ENCODE measurements at regions not wholly inside any gene's neighbourhood (a gene's known extent, or its start where the extent isn't known, plus 50 kb on each side); places are given as distances from the start of the nearest gene placed in this dataset.

DNA sequence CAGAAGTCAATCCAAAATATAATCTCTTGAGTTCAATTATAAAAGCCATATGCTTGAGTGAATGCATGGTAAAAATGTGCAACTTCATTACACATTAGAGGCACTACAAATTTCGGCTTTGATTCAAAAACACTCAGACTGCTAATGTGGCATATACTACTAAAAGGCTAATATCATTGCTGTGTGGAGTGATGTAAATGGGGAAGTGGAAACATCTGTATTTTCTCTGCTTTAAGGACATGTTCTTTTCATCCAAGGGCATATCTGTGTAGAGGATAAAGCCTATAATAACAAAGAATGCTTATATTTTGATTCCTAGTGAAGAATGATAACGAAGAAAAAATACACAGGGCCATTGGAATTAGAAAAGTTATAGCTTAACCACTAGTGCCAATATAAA is 643.9 kb upstream of the ZNF608 start:
- no peak for ATAC-seq
- no peak overlapping the region for H2AFZ ChIP-seq (ENCODE audit: control insufficient read depth, low read depth, low read length)
- BruUV-seq (replicated peaks): no TSS peak
- ChIA-PET POLR2A (no interaction called here), RAD21 (ENCODE audit: unreplicated experiment) (no interaction called here), CTCF (no interaction called here), SMC1A (ENCODE audit: uncharacterized antibody, unreplicated experiment) (interaction anchor here (1.4 kb wide), 1 partner anchor 18 kb away, joined by 3 read pairs; no protein-coding TSS in a partner anchor)
- no peaks in the 10 kb centered on the region for H3K9me3 ChIP-seq (replicated peaks; ENCODE audit: control insufficient read depth, insufficient read depth, low read length)
- H3K36me3 ChIP-seq (ENCODE audit: control insufficient read depth in 2 of 2, insufficient read depth in 2 of 2, low read length in 1 of 2): no peaks in the 10 kb centered on the region
- H3K79me2 ChIP-seq (ENCODE audit: control insufficient read depth, insufficient read depth, low read length): no peaks in the 10 kb centered on the region
- in situ Hi-C loops (cut with MboI): no loop called here
- no peak overlapping the region for H3K4me2 ChIP-seq (ENCODE audit: control insufficient read depth, insufficient read depth)
- H3K27me3 ChIP-seq (replicated peaks in 1 of 2; ENCODE audit: control insufficient read depth in 2 of 2, insufficient read depth in 2 of 2, low read length in 1 of 2): no peaks in the 10 kb centered on the region
- TF ChIP-seq STAT3 (IDR thresholded peaks at IDR 0.05; ENCODE audit: low read depth, low read length): no peak
- no peak for TF ChIP-seq RFX5 (IDR thresholded peaks at IDR 0.05; ENCODE audit: low read depth, low read length)
- peak; percentile 61; the same call in 1 of the 2 replicates for TF ChIP-seq SPI1 (IDR thresholded peaks at IDR 0.05; ENCODE audit: borderline replicate concordance, insufficient read depth, low read depth, low read length)
- no peak for TF ChIP-seq RBBP5 (conservative IDR thresholded peaks at IDR 0.05)
- TF ChIP-seq CBFB (IDR thresholded peaks at IDR 0.05; ENCODE audit: low read depth): no peak
- no peak for FAIRE-seq
- H3K4me3 ChIP-seq: no peak overlapping the region
- intact Hi-C loops (cut with micrococcal nuclease; ENCODE audit: unreplicated experiment): no loop called here
- H3K27ac ChIP-seq (ENCODE audit: control insufficient read depth, insufficient read depth): no peak overlapping the region
- H3K4me1 ChIP-seq (ENCODE audit: control insufficient read depth, insufficient read depth, low read length): no peaks in the 10 kb centered on the region
- no peak overlapping the region for H3K9ac ChIP-seq (ENCODE audit: control insufficient read depth, insufficient read depth, low read length)
- DNase-seq (ENCODE audit: low read depth, low spot score): no peak
- no peaks in the 10 kb centered on the region for H4K20me1 ChIP-seq (ENCODE audit: control insufficient read depth, insufficient read depth)
- 13% methylated on average over 2 of the region's 2 CpGs for WGBS (ENCODE audit: insufficient coverage, insufficient replicate concordance, low lambda C conversion rate, missing lambda C conversion rate)

GRCh38 chr5:125393221-125393815 is 646.9 kb upstream of the ZNF608 start:
- SMC1A ChIA-PET (ENCODE audit: uncharacterized antibody, unreplicated experiment): interaction anchor here (0.6 to 1.6 kb wide), 2 partner anchors 11 to 362 kb away, joined by 3 read pairs; no protein-coding TSS in a partner anchor
- Histone ChIP-seq H3K36me3 (ENCODE audit: control insufficient read depth in 2 of 2, insufficient read depth in 2 of 2, low read length in 1 of 2) (no peaks in the 10 kb centered on the region), H3K27ac (ENCODE audit: control insufficient read depth, insufficient read depth) (no peak overlapping the region), H3K9me3 (replicated peaks; ENCODE audit: control insufficient read depth, insufficient read depth, low read length) (no peaks in the 10 kb centered on the region), H3K4me1 (ENCODE audit: control insufficient read depth, insufficient read depth, low read length) (no peaks in the 10 kb centered on the region), H2AFZ (ENCODE audit: control insufficient read depth, low read depth, low read length) (no peak overlapping the region), H4K20me1 (ENCODE audit: control insufficient read depth, insufficient read depth) (no peaks in the 10 kb centered on the region), H3K79me2 (ENCODE audit: control insufficient read depth, insufficient read depth, low read length) (no peaks in the 10 kb centered on the region), H3K4me3 (no peak overlapping the region), H3K9ac (ENCODE audit: control insufficient read depth, insufficient read depth, low read length) (no peak overlapping the region), H3K4me2 (ENCODE audit: control insufficient read depth, insufficient read depth) (no peak overlapping the region), H3K27me3 (replicated peaks in 1 of 2; ENCODE audit: control insufficient read depth in 2 of 2, insufficient read depth in 2 of 2, low read length in 1 of 2) (no peaks in the 10 kb centered on the region)
- DNase-seq (ENCODE audit: low read depth, low spot score): no peak
- TF ChIP-seq SUPT20H (IDR thresholded peaks at IDR 0.05; ENCODE audit: borderline replicate concordance, control insufficient read depth, low read depth, low read length) (no peak), MYB (IDR thresholded peaks at IDR 0.05; ENCODE audit: borderline replicate concordance, low read depth, low read length) (no peak), ZNF687 (IDR thresholded peaks at IDR 0.05) (no peak), SREBF1 (IDR thresholded peaks at IDR 0.05; ENCODE audit: low read length) (no peak), ATF2 (IDR thresholded peaks at IDR 0.05; ENCODE audit: low read length) (no peak), ZZZ3 (IDR thresholded peaks at IDR 0.05; ENCODE audit: control insufficient read depth, insufficient read length, low read depth) (no peak), POLR2AphosphoS2 (IDR thresholded peaks at IDR 0.05; ENCODE audit: low read depth, low read length) (no peak), STAT1 (conservative IDR thresholded peaks at IDR 0.05) (no peak)
- FAIRE-seq: no peak
- no TSS peak for BruUV-seq (replicated peaks)
- RAD21 ChIA-PET (ENCODE audit: unreplicated experiment): no interaction called here
- ATAC-seq: no peak
- intact Hi-C loops (cut with micrococcal nuclease; ENCODE audit: unreplicated experiment): no loop called here
- POLR2A ChIA-PET: interaction anchor here (0.6 kb wide), 1 partner anchor 25 kb away, joined by 7 read pairs; no protein-coding TSS in a partner anchor
- in situ Hi-C loops (cut with MboI): no loop called here
- CTCF ChIA-PET: no interaction called here

All from GM12878 (cell line).